ENCODE measurements at regions not wholly inside any gene's neighbourhood (a gene's known extent, or its start where the extent isn't known, plus 50 kb on each side); places are given as distances from the start of the nearest gene placed in this dataset.
A peak's percentile ranks its signal among the peaks of the same experiment; 100 is the strongest.

- no peaks in the 10 kb centered on the region for H3K4me1 Mint-ChIP-seq
- H3K27me3 Mint-ChIP-seq (ENCODE audit: low read depth in 3 of 3): no peaks in the 10 kb centered on the region
- Histone ChIP-seq H3K4me1 (ENCODE audit: control insufficient read depth in 1 of 2, insufficient read depth in 2 of 2, low read length in 2 of 2) (no peaks in the 10 kb centered on the region), H3K79me2 (ENCODE audit: insufficient read depth, low read length) (no peaks in the 10 kb centered on the region), H3K9me3 (replicated peaks in 1 of 2; ENCODE audit: control insufficient read depth in 1 of 2, insufficient read depth in 1 of 2, low read length in 2 of 2) (peaks cover 10 to 14% of the 10 kb centered on the region in 2 donors), H3K9ac (ENCODE audit: insufficient read depth, low read length, poor library complexity, severe bottlenecking) (no peak overlapping the region), H4K20me1 (ENCODE audit: insufficient read depth, low read length) (no peaks in the 10 kb centered on the region), H3K27ac (ENCODE audit: low read depth in 1 of 2, low read length in 2 of 2) (no peak overlapping the region), H2AFZ (ENCODE audit: insufficient read depth, low read depth, low read length, poor library complexity, severe bottlenecking) (no peak overlapping the region), H3K4me2 (replicated peaks; ENCODE audit: extremely low read depth, low read length, poor library complexity, severe bottlenecking) (no peak overlapping the region), H3K4me3 (replicated peaks in 1 of 3; ENCODE audit: low read depth in 2 of 3, low read length in 3 of 3) (no peak overlapping the region), H3K36me3 (replicated peaks in 1 of 2; ENCODE audit: control insufficient read depth in 1 of 2, insufficient read depth in 2 of 2, low read length in 2 of 2) (no peaks in the 10 kb centered on the region), H3K27me3 (ENCODE audit: control insufficient read depth in 2 of 2, insufficient read depth in 2 of 2, low read length in 2 of 2) (no peaks in the 10 kb centered on the region)
- WGBS (ENCODE audit: insufficient coverage): no CpG with 5 or more reads among the region's 1 CpG
- H3K4me3 Mint-ChIP-seq: no peak overlapping the region
- intact Hi-C loops (cut with micrococcal nuclease): no loop called here
- no peaks in the 10 kb centered on the region for H3K36me3 Mint-ChIP-seq
- no peak for DNase-seq
- H3K9me3 Mint-ChIP-seq: peaks cover 2 to 21% (median 9%) of the 10 kb centered on the region in 7 donors
- peak overlapping the region in 1 of 7 donors; percentile 21 for H3K27ac Mint-ChIP-seq
- no peak for TF ChIP-seq CTCF (IDR thresholded peaks at IDR 0.05)
Measured at GRCh38 chr3:73820431-73820830, 195.7 kb upstream of the PDZRN3 start.

- H3K36me3 Mint-ChIP-seq: no peaks in the 10 kb centered on the region
Measured at GRCh38 chr3:73815966-73816365, 191.2 kb upstream of the PDZRN3 start.

More at GRCh38 chr3:73815966-73816365, 191.2 kb upstream of the PDZRN3 start:
- no peak overlapping the region for H3K27ac Mint-ChIP-seq
- H3K4me3 ChIP-seq (replicated peaks in 1 of 3; ENCODE audit: low read depth in 2 of 3, low read length in 3 of 3): no peak overlapping the region
- peaks cover 4% of the 10 kb centered on the region for H3K4me1 Mint-ChIP-seq
- peaks cover 0 to 2% of the 10 kb centered on the region in 2 donors for H3K9me3 ChIP-seq (replicated peaks in 1 of 2; ENCODE audit: control insufficient read depth in 1 of 2, insufficient read depth in 1 of 2, low read length in 2 of 2)
- no peaks in the 10 kb centered on the region for H3K36me3 ChIP-seq (replicated peaks in 1 of 2; ENCODE audit: control insufficient read depth in 1 of 2, insufficient read depth in 2 of 2, low read length in 2 of 2)
- no peak overlapping the region for H3K9ac ChIP-seq (ENCODE audit: insufficient read depth, low read length, poor library complexity, severe bottlenecking)
- H3K27me3 ChIP-seq (ENCODE audit: control insufficient read depth in 2 of 2, insufficient read depth in 2 of 2, low read length in 2 of 2): no peaks in the 10 kb centered on the region
- 100% methylated on average over 1 of the region's 1 CpG for WGBS (ENCODE audit: insufficient coverage)
- no peak for DNase-seq
- H3K27me3 Mint-ChIP-seq (ENCODE audit: low read depth in 3 of 3): peaks cover 0 to 1% (median 0%) of the 10 kb centered on the region in 3 donors
- no peak overlapping the region for H3K4me3 Mint-ChIP-seq
- H3K9me3 Mint-ChIP-seq: peaks cover 2 to 15% (median 9%) of the 10 kb centered on the region in 7 donors
- TF ChIP-seq CTCF (IDR thresholded peaks at IDR 0.05): no peak
- H3K79me2 ChIP-seq (ENCODE audit: insufficient read depth, low read length): no peaks in the 10 kb centered on the region
- H2AFZ ChIP-seq (ENCODE audit: insufficient read depth, low read depth, low read length, poor library complexity, severe bottlenecking): no peak overlapping the region
- no peak overlapping the region for H3K4me2 ChIP-seq (replicated peaks; ENCODE audit: extremely low read depth, low read length, poor library complexity, severe bottlenecking)
- intact Hi-C loops (cut with micrococcal nuclease): no loop called here
- peaks cover 0 to 7% of the 10 kb centered on the region in 2 donors for H3K4me1 ChIP-seq (ENCODE audit: control insufficient read depth in 1 of 2, insufficient read depth in 2 of 2, low read length in 2 of 2)
- no peaks in the 10 kb centered on the region for H4K20me1 ChIP-seq (ENCODE audit: insufficient read depth, low read length)
- H3K27ac ChIP-seq (ENCODE audit: low read depth in 1 of 2, low read length in 2 of 2): no peak overlapping the region

Measured in CD14-positive monocyte (primary cell).